Keratinocyte (primary cell): ENCODE measurements at regions not wholly inside any gene's neighbourhood (a gene's known extent, or its start where the extent isn't known, plus 50 kb on each side); places are given as distances from the start of the nearest gene placed in this dataset.
A peak's percentile ranks its signal among the peaks of the same experiment; 100 is the strongest.
"Not testable (repeated sequence)": the region's sequence is repeated elsewhere in the genome, so short reads cannot be mapped to it uniquely, and the experiment has no call there.

ENCODE experiments used
- DNase-seq: peaks from one replicate; pipeline ENCODE4 v3.0.0-alpha.2; 2011; ENCODE audit warnings: low read depth, missing footprints, low spot score
- FAIRE-seq: peaks from 2 replicates; lab custom pipeline; 2011; peaks lifted over from hg19 to GRCh38; lab: Jason Lieb, UNC
- H2AFZ ChIP-seq: 2 replicates; pipeline ENCODE4 v1.6.0; 2012; ENCODE audit warnings: low read length, control low read depth, inconsistent platforms; ENCODE audit not compliant: control insufficient read depth
- H3K27ac ChIP-seq: 2 replicates; pipeline ENCODE4 v1.5.1; 2011; ENCODE audit warnings: low read length; ENCODE audit not compliant: control insufficient read depth, insufficient read depth
- H3K27me3 ChIP-seq: 3 replicates; pipeline ENCODE4 v1.6.0; 2011; ENCODE audit warnings: low read length; ENCODE audit not compliant: control insufficient read depth, insufficient read depth; ENCODE audit errors: extremely low read depth
- H3K36me3 ChIP-seq, 2 experiments: 2 replicates in 1 of 2; 3 replicates in 1 of 2; pipeline ENCODE4 v1.5.1; 2011; ENCODE audit warnings: low read length in 2 of 2, mild to moderate bottlenecking in 1 of 2; ENCODE audit not compliant: control insufficient read depth in 2 of 2, insufficient read depth in 2 of 2; ENCODE audit errors: extremely low read depth in 1 of 2
- H3K4me1 ChIP-seq: 3 replicates; pipeline ENCODE4 v1.5.1; 2011; ENCODE audit warnings: low read length; ENCODE audit not compliant: control insufficient read depth, insufficient read depth; ENCODE audit errors: extremely low read depth
- H3K4me2 ChIP-seq: 3 replicates; pipeline ENCODE4 v1.6.0; 2011; ENCODE audit warnings: low read depth, low read length; ENCODE audit not compliant: control insufficient read depth, insufficient read depth; ENCODE audit errors: extremely low read depth
- H3K4me3 ChIP-seq, 3 experiments: fragments of 200-600 bp in 1 of 3; sonication (generic) in 1 of 3; 2 replicates in 2 of 3; 3 replicates in 1 of 3; pipeline ENCODE4 v1.5.1; 2011 to 2016; ENCODE audit warnings: low read length in 3 of 3, mild to moderate bottlenecking in 3 of 3, control low read depth in 2 of 3, inconsistent platforms in 1 of 3, low read depth in 1 of 3, mixed read lengths in 1 of 3, mixed run types in 1 of 3, moderate library complexity in 1 of 3; ENCODE audit not compliant: control insufficient read depth in 2 of 3, insufficient read depth in 2 of 3; ENCODE audit errors: extremely low read depth in 1 of 3
- H3K79me2 ChIP-seq: 2 replicates; pipeline ENCODE4 v1.6.0; 2012; ENCODE audit warnings: low read length; ENCODE audit not compliant: control insufficient read depth, insufficient read depth
- H3K9ac ChIP-seq: 3 replicates; pipeline ENCODE4 v1.6.0; 2011; ENCODE audit warnings: low read length; ENCODE audit not compliant: control insufficient read depth, insufficient read depth; ENCODE audit errors: extremely low read depth
- H3K9me1 ChIP-seq: 3 replicates; pipeline ENCODE4 v1.6.0; 2011; ENCODE audit warnings: low read length; ENCODE audit not compliant: control insufficient read depth, insufficient read depth; ENCODE audit errors: extremely low read depth
- H3K9me3 ChIP-seq: 2 replicates; pipeline ENCODE4 v1.5.1; 2012; ENCODE audit warnings: low read depth, low read length; ENCODE audit not compliant: control insufficient read depth
- H4K20me1 ChIP-seq: 3 replicates; pipeline ENCODE4 v1.6.0; 2011; ENCODE audit warnings: low read length; ENCODE audit not compliant: control insufficient read depth, insufficient read depth; ENCODE audit errors: extremely low read depth
- EZH2 ChIP-seq: IDR thresholded peaks from one replicate; pipeline ENCODE4 v1.6.1; 2012; ENCODE audit warnings: inconsistent platforms, mild to moderate bottlenecking, low read length, moderate library complexity
- dilution Hi-C: fragments of 300-500 bp; cut with MboI; formaldehyde crosslinking; loops from one replicate; pipeline ENCODE4 v1.7.0; 2020; ENCODE audit warnings: low sequenced_read_pairs; ENCODE audit not compliant: extremely low pct_ligation_motif_present
- TF ChIP-seq, protein P1 (sequence below), 3 experiments: IDR thresholded peaks in 1 of 3; conservative IDR thresholded peaks in 1 of 3; optimal IDR thresholded peaks in 1 of 3; 2 replicates in 2 of 3; 3 replicates in 1 of 3; pipeline versions ENCODE3 to v1.5.1; 2011; ENCODE audit warnings: low read length in 3 of 3, mild to moderate bottlenecking in 3 of 3, moderate library complexity in 2 of 3, control low read depth in 1 of 3, inconsistent platforms in 1 of 3; ENCODE audit not compliant: insufficient read depth in 2 of 3; ENCODE audit errors: extremely low read depth in 1 of 3

DNA sequence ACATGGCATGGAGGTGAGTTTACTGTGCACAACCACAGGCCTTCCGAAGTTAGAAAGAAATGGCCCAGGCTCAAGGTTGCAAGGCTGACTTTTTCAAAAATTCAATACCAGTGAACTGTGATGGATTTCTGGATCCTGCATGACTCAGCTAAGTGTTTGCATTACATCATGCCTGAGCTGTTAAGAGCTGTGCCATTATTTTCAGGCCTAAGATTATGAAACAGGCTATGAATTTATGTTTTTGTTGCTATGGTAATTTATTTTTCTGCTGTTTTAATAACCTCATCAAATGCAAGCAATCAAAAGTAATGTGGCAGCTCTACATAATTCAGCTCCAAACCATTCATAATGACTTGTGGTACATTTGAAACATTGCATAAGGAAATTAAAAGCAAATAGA lies 457.7 kb upstream of the TMEM132C start:
- Histone ChIP-seq H3K9me3 (no peaks in the 10 kb centered on the region), H3K4me1 (no peaks in the 10 kb centered on the region), H3K9ac (no peak overlapping the region), H2AFZ (no peak overlapping the region), H4K20me1 (no peaks in the 10 kb centered on the region), H3K9me1 (no peaks in the 10 kb centered on the region), H3K27me3 (no peaks in the 10 kb centered on the region), H3K79me2 (no peaks in the 10 kb centered on the region), H3K4me3 (no peak overlapping the region), H3K36me3 (no peaks in the 10 kb centered on the region), H3K4me2 (no peak overlapping the region), H3K27ac (peak overlapping the region; percentile 28)
- dilution Hi-C loops = no loop called here
- FAIRE-seq = no peak
- no peak for TF ChIP-seq EZH2
- TF ChIP-seq, protein P1, sequence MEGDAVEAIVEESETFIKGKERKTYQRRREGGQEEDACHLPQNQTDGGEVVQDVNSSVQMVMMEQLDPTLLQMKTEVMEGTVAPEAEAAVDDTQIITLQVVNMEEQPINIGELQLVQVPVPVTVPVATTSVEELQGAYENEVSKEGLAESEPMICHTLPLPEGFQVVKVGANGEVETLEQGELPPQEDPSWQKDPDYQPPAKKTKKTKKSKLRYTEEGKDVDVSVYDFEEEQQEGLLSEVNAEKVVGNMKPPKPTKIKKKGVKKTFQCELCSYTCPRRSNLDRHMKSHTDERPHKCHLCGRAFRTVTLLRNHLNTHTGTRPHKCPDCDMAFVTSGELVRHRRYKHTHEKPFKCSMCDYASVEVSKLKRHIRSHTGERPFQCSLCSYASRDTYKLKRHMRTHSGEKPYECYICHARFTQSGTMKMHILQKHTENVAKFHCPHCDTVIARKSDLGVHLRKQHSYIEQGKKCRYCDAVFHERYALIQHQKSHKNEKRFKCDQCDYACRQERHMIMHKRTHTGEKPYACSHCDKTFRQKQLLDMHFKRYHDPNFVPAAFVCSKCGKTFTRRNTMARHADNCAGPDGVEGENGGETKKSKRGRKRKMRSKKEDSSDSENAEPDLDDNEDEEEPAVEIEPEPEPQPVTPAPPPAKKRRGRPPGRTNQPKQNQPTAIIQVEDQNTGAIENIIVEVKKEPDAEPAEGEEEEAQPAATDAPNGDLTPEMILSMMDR (optimal IDR thresholded peaks at IDR 0.05 in 1 of 3, IDR thresholded peaks at IDR 0.05 in 1 of 3, conservative IDR thresholded peaks at IDR 0.05 in 1 of 3; ENCODE audit: extremely low read depth in 1 of 3, insufficient read depth in 2 of 3, low read length in 3 of 3) = no peak
- DNase-seq = no peak

DNA sequence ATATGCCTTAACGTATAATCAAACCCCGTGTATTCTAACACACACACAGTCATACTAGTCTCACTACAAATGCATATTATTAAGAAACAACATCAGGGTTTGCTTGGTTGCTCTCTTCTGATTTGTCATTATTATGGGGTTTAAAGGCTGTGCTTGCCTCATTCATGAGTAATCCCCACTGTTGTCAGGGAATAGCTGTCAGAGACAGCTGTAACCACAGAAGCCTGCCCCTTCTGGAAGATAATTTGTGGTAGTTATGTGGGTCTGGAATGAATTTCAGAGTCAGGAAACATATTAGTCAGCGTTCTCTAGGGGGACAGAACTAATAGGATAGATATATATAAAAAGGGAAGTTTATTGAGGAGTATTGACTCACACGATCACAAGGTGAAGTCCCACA lies 456.9 kb upstream of the TMEM132C start:
- Histone ChIP-seq H3K4me3 (no peak overlapping the region), H3K9me1 (no peaks in the 10 kb centered on the region), H3K9ac (no peak overlapping the region), H3K4me2 (no peak overlapping the region), H3K27me3 (no peaks in the 10 kb centered on the region), H3K27ac (peak overlapping the region; percentile 8), H3K79me2 (no peaks in the 10 kb centered on the region), H3K36me3 (no peaks in the 10 kb centered on the region), H2AFZ (no peak overlapping the region), H4K20me1 (no peaks in the 10 kb centered on the region), H3K4me1 (no peaks in the 10 kb centered on the region), H3K9me3 (no peaks in the 10 kb centered on the region)
- FAIRE-seq (no peak), DNase-seq (no peak)
- dilution Hi-C loops = no loop called here
- no peak for TF ChIP-seq EZH2
- TF ChIP-seq, protein P1 (optimal IDR thresholded peaks at IDR 0.05 in 1 of 3, IDR thresholded peaks at IDR 0.05 in 1 of 3, conservative IDR thresholded peaks at IDR 0.05 in 1 of 3; ENCODE audit: extremely low read depth in 1 of 3, insufficient read depth in 2 of 3, low read length in 3 of 3) = no peak

DNA sequence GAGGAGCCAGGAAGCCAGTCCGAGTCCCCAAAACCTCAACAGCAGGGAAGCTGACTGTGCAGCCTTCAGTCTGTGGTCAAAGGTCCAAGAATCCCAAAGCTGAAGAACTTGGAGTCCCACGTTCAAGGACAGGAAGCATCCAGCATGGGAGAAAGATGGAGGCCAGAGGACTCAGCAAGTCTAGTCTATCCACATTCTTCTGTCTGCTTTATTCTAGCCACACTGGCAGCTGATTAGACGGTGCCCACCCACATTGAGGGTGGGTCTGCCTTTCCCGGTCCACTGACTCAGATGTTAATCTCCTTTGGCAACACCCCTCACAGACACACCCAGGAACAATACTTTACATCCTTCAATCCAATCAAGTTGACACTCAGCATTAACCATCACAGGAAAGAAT lies 456.5 kb upstream of the TMEM132C start:
- H3K9ac ChIP-seq, H3K9me3 ChIP-seq, H3K4me2 ChIP-seq, H3K4me1 ChIP-seq, H3K36me3 ChIP-seq, dilution Hi-C loops, H3K9me1 ChIP-seq, H3K4me3 ChIP-seq, H3K27me3 ChIP-seq, H4K20me1 ChIP-seq, FAIRE-seq, H3K79me2 ChIP-seq, DNase-seq, H2AFZ ChIP-seq: not testable (repeated sequence)
- H3K27ac ChIP-seq = peak overlapping the region; percentile 8
